Keratinocyte (primary cell): ENCODE measurements at regions not wholly inside any gene's neighbourhood (a gene's known extent, or its start where the extent isn't known, plus 50 kb on each side); places are given as distances from the start of the nearest gene placed in this dataset.

Experiments used
- CTCF ChIP-seq, 3 experiments: IDR thresholded peaks in 1 of 3; conservative IDR thresholded peaks in 1 of 3; optimal IDR thresholded peaks in 1 of 3; 2 replicates in 2 of 3; 3 replicates in 1 of 3; pipeline versions ENCODE3 to v1.5.1; 2011; ENCODE audit warnings: low read length in 3 of 3, mild to moderate bottlenecking in 3 of 3, moderate library complexity in 2 of 3, control low read depth in 1 of 3, inconsistent platforms in 1 of 3; ENCODE audit not compliant: insufficient read depth in 2 of 3; ENCODE audit errors: extremely low read depth in 1 of 3
- EZH2 ChIP-seq: IDR thresholded peaks from one replicate; pipeline ENCODE4 v1.6.1; 2012; ENCODE audit warnings: inconsistent platforms, mild to moderate bottlenecking, low read length, moderate library complexity

- TF ChIP-seq CTCF (optimal IDR thresholded peaks at IDR 0.05 in 1 of 3, IDR thresholded peaks at IDR 0.05 in 1 of 3, conservative IDR thresholded peaks at IDR 0.05 in 1 of 3; ENCODE audit: extremely low read depth in 1 of 3, insufficient read depth in 2 of 3, low read length in 3 of 3) (no peak), EZH2 (no peak)
Measured at GRCh38 chr18:11529081-11529480, 80.3 kb upstream of the SLC35G4 start.
